ENCODE measurements at regions not wholly inside any gene's neighbourhood (a gene's known extent, or its start where the extent isn't known, plus 50 kb on each side); places are given as distances from the start of the nearest gene placed in this dataset.

DNA sequence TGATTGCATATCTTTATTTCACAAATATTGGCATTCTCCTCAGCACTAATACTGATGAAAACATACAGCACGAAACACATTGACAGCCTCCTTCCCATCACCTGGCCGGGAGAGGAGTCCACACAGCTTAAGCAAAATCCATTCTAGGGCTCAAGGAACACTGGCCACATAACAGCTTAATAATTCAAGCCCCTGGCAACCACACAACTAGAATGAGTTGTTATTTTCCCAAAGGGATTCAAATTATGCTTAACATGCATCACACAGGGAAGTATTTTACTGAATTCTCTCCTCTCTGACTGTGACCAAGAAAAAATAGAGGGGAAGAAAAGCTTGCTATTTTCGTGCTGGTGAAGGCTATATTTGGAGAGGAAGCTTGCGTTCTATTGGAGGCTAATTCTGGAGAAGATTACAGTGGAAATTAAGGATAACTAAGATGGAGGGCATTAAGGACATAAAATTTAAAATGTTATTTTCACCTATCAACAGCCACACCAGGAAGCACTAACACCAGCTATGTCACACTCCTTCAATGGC is 198.5 kb downstream of the ADGRG6 start:
- peak; percentile 27 for DNase-seq (ENCODE audit: low read depth, low spot score)

DNA sequence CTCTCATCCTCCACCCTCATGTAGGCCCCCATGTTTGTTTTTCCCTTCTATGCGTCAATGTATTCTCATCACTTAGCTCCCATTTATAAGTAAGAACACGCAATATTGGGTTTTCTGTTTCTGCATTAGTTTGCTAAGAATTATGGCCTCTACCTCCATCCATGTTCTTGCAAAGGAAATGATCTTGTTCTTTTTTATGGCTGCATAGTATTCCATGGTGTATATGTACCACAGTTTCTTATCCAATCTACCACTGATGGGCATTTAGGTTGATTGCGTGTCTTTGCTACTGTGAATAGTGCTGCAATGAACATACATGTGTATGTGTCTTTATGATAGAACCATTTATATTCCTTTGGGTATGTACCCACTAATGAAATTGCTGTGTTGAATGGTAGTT is 200.0 kb downstream of the ADGRG6 start:
- no peak for DNase-seq (ENCODE audit: low read depth, low spot score)

DNA sequence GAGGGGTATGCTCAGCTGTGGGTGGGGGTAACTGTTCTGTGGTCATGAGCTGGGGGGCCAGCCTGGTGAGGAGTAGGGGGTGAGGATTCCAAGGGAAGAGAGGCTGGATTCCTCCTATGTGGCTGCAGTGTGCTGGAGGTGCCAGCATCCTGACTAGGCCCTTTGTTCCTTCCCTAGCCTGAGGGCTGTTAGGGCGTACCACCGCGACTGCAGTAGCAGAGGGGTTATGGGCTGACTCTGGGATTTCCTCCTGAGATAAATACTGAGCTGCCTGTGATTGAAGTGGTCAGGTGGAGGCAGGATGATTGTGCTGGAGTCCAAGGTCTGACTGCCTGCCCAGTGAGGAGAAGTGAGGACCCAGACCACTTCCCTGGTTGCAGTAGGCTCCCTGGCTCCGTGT is 205.3 kb downstream of the ADGRG6 start:
- DNase-seq (ENCODE audit: low read depth, low spot score), result no peak

DNA sequence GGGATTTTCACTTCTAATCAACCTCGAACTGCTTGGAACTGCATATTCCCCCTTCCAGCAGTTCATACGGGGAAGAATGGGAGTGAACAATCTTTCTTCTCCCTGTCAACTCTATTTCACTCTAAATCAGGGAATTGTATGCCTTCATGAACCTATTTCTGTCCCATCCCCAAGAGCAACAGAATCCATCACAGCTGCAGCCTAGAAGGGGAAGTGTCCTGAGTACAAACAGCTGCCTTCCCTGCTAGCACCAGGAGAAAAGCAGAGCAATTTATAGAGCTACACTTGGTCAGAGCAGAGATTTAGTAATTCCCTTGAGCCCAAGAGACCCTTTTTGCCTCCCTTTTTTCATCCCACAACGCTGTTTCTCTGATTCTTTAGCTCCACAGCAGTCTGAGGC is 208.4 kb downstream of the ADGRG6 start:
- no peak for DNase-seq (ENCODE audit: low read depth, low spot score)

DNA sequence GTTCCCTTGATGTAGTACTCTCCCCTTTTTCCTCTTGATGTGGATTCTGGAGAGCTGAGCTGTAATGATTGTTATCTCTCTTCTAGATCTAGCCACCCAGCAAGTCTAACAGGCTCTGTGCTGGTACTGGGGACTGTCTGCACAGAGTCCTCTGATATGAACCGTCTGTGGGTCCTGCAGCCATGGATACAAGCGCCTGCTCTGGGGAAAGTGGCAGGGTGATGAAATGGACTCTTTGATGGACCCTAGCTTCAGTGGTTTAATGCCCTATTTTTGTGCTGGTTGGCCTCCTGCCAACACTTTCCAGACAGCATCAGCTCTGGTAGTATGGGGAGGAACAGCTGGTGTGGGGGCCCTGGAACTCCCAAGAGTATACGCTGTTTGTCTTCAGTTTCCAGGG is 216.3 kb downstream of the ADGRG6 start:
- DNase-seq (ENCODE audit: low read depth, low spot score), result no peak

DNA sequence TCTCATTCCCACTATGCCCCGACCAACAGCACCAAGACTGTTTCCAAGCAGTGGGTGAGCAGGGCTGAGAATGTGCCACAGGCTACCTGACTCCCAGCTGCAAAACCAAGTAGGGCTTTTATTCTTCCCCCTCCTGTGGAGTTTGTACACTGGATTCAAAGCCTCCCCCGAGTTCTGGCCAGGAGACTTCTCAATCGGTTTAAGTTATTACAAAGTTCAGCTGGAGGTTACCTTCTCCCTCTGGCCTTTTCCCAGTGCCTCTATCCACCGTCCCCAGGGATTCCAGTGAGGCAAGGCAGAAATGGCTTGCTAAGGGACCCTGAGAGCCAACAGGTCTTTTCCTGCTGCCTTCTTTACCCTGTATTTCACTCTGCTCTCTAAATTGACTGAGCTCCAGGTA is 217.0 kb downstream of the ADGRG6 start:
- no peak for DNase-seq (ENCODE audit: low read depth, low spot score)

DNA sequence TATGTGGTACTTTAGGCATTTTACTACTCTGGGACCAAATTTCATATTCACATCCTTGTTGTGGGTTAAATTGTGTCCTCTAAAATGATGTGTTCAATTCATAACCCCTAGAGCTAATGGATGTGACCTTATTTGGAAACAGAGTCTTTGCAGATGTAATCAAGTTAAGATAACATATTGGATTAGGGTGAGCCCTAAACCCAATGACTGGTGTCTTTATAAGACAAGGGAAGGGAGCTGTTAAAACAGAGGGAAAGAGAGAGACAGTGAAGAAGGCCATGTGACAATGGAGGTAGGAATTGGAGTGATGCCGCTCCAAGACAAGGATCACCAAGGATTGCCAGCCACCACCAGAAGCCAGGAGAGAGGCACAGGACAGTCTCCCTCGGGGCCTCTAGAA is 220.0 kb downstream of the ADGRG6 start:
- DNase-seq (ENCODE audit: low read depth, low spot score), result no peak

DNA sequence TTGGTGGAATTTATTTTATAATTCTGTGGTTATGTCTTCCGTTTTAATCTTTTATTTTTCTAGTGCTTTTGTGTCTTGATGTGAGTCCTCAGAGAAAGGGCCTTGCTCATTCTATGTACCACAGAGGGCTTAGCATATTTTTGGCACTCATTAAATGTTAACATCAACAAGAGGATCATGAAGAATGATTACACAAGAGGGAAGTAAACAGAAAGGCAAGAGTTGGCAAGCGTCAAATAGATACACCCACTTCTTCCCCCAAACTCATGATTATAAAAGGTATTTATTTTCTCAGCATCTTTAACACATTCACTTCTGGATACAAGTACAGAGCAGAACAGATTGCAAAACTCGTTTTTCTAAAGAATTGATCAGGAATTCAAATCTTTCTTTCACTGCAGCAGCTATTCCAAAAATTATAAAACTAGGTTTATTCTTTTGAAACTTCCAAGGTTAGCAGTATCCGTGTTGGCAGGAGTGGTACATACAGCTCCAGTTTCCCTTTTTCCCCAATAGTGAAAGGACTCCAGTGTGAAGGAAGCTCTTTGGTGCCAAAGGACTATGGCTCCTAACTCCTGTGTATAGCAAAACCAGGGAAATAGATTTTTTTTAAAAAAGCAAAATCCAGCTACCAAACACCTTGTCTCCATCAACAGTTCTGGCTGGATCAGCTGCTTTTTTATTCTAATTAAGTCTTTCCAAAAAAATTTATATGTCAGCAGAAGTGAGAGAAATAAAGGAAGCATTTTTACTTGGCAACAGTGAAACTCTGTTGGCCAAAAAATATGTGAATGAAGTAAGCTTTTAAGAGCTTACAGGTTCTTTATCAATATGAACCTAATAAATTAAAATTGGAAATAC is 221.9 kb downstream of the ADGRG6 start:
- DNase-seq (ENCODE audit: low read depth, low spot score), result peak; percentile 22

DNA sequence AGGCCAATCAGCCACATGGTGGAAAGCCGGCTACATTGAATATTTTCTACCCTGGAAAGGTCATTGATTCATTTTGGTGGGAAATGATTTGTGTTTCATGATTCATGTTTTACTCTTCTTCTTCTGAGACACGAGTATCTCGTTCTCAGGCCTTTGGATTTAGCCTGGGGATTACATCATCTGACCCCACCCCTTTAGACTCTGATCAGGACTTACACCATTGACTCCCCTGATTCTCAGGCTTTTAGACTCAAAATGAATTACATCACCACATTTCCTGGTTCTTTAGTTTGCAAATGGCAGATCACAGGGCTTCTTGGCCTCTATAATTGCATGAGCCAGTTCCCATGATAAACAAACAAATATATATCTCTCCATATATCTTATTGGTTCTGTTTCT is 228.8 kb downstream of the ADGRG6 start:
- DNase-seq (ENCODE audit: low read depth, low spot score), result no peak

DNA sequence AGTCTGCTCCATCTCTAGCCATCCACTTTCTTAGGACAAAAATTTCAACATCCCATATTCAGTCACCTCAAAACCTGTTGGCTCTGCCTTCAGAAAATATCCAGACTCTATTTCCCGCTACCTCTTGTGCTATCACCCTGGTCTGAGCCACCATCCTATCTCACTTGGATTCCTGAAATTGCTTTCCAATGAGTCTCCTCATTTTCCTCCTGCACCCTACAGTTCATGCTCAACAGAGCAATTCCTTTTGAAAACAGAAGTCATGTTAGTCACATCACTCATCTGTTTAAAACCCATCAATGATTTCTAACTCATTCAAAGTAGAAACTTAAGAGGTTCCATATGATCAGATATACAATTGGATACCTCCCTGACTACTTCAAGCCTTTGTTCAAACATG is 229.9 kb downstream of the ADGRG6 start:
- peak; percentile 63 for DNase-seq (ENCODE audit: low read depth, low spot score)

DNA sequence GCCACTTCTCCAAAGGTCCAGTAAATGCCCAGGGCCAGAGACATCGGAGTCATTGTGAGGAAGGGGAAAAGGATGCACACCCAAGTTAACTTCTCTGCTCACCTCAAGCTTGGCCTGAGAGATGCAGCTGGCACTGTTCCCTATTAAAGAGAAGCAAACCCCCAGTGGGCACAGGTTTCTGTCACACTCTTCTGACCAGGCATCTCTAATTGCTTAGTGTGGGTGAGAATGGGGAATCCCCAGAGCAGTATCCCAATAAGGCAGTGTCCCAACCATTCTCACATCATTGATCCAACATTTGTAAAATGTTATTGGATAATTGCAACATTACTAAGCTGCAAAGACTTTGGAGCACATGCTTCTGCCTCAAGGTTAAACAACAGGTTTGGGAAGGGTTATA is 232.3 kb downstream of the ADGRG6 start:
- DNase-seq (ENCODE audit: low read depth, low spot score), result no peak

DNA sequence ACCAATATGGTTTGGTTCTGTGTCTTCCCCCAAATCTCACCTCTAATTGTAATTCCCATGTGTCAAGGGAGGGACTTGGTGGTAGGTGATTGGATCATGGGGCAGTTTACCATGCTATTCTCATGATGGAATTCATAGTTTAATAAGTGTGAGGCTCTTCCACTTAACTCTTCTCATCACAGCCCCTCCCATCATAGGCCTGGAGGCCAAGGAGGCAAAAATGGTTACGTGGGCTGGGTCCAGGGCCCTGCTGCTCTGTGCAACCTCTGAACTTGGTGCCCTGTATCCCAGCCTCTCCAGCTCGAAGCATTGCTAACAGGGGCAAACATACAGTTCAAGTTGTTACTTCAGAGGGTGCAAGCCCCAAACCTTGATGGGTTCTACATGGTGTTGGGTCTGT is 232.7 kb downstream of the ADGRG6 start:
- no peak for DNase-seq (ENCODE audit: low read depth, low spot score)

DNA sequence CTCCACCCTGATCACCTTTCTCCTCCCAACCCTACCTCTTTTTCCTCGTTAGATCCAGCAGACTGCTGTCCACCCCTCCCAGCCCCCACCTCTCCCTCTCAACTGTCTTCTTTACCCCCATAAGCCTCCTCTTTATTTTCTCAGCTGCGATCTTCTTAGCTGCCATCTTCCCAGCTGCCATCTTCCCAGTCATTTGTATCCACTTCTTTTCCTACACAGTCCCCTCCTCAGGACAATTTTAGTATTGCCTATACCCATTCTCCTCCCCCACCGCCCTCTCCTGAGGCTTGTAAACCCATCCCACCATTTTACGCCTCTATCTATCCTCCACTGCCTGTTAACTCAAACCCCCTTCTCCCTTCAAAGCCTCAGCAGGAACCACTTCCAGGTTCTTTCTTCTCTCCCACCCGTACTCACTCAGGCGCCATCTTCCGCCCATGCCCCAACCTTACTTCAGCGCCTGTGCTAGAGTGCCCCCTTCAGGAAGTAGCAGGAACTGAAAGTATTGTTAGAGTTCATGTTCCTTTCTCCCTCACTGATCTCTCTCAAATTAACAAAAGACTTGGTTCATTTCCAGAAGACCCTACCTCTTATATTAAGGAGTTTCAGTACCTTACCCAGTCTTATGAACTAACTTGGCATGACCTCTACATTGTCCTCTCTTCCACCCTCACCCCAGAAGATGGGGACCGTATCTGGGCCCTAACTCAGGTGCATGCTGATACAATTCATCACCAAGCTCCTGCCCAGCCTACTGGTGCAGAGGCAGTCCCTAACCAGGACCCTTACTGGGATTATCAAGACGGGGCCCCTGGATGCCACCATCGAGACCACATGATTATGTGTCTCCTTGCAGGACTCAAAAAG is 236.0 kb downstream of the ADGRG6 start:
- DNase-seq (ENCODE audit: low read depth, low spot score), result no peak

DNA sequence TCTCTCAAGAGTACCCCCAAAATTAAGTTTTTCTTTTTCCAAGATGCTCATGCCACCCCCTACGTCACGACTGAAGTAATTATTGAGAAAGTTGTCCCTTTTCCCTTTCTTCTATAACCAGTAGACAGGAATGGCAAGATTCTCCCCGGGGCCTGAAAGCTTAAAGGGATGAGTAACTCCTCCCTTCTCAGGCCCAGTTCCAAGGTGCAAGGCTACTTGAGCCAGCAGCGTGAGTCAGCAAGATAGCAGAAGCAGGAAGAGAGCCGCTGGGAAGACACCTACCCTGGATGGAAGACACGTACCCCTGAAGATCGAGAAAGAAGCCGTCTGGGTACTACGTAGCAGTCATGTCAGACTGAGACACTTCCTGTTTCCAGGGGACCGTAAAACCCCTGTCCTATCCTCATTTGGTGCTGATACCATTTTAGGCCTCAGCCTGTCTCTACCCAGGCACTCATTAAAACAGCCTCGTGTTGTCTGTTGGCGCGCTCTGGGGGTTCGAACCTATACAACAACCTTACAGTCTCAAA is 241.0 kb downstream of the ADGRG6 start:
- DNase-seq (ENCODE audit: low read depth, low spot score), result peak; percentile 44

DNA sequence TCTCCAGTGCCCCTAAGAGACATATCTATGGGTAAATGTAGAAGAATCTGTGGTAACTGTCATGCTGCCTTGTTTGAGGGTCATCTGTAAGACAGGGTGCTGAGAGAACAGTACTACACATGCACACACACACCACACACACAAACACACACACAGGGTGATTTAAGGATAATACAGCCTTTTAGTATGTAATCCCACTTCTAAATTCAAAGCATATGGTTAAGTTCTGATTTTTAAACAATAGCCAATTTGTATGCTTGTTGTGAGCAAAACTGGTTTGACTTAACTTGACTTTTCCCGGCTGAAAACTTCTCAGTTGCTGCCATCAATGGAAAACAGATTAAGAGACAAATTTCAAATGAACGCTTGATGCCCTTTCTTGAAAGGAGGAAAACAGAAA is 241.8 kb downstream of the ADGRG6 start:
- no peak for DNase-seq (ENCODE audit: low read depth, low spot score)

DNA sequence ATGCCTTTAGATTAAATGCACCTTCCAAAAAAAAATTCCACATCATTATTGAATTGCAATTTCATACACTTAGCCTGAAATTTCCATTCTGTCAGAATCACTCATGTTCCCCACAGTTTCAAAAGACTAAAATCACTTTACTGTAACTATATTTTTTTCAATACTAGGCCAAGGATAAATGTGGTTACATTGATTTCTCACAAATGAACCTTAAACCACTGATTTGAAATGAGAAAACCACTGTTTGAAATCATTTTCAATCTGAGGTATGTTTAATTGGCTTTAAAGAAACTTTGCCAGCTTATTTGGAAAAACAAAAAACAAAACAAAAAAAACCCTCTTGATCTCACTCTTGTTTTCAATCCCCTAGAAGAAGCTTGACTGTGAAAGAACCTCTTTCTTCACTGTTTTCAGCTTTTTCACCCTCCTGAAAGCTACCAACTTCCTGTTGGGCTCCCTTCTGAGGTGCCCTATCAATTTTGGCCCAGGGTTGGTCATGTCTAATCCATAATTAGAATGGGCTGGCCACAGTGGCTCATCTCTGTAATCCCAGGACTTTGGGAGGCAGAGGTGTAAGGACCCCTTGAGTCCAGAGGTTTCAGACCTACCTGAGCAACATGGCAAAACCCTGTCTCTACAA is 242.5 kb downstream of the ADGRG6 start:
- no peak for DNase-seq (ENCODE audit: low read depth, low spot score)

DNA sequence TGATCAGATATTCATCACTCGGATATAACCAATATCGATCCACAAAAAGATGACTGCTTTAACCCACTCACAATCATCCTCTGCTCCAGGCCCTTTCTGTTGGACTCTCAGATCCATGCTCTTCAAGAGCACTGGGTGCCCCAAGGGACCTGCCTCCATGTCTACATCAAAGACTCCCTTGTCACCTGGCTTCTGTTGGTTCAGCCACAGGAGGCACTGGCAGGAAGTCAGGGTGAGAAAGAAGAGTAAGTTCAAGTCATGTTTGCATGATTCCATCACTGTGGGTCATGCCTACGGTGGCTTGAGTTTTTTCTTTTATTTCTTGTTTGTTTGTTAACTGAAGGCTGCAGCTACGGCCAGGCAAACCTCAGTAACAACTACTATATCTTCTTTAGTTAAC is 243.3 kb downstream of the ADGRG6 start:
- no peak for DNase-seq (ENCODE audit: low read depth, low spot score)

DNA sequence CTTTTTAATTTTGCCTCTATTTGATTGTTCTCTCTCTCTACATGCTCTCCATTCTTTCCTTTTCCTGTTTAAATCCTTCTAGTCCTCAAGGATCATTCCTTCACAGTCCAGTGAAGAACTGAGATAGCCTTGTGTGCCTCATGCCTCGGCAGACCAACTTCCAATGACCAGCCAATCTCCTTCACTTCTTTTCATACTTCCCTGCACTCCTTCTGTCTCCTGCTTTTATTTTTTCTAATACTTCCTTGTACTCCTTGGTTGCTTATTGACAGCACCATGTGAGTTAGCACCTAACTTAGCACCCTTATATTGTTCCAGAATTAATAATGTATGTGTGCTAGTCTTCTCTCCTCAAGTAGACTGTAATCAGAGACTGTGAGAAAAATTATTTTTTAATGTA is 246.8 kb downstream of the ADGRG6 start:
- no peak for DNase-seq (ENCODE audit: low read depth, low spot score)

DNA sequence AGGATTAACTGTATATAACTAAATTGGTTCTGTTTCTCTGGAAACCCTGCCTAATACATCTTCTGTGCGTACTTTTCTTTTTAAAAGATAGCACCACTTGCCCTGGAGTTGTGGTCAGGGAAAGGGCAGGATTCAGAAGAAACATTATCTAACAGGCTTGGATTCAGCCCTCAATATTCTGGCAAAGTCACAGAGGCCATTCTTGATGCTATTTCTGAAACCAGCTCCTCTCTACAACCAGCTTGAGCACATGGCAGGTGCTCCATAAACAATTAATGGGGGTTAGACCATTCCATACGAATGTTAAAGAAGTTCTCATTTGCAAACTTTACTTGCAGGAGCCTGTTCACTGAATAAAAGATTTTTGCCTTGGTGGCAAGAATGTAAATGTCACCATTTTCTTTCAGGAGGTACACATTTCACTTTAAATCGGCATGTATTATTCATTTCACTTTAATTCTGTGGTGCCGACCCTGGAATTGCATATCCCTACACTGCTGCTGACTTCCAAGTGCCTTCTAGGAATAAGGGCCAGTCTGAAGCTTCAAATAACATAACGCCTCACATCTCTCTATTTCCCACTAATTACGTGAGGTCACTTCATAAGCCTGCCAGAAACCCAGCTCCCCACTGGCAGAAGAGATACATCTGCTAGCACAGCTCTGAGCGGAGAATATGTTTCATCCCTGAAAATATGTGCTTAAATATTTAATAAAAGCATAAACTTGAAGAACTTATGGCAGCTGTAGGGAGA is 248.7 kb downstream of the ADGRG6 start:
- DNase-seq (ENCODE audit: low read depth, low spot score), result no peak

DNA sequence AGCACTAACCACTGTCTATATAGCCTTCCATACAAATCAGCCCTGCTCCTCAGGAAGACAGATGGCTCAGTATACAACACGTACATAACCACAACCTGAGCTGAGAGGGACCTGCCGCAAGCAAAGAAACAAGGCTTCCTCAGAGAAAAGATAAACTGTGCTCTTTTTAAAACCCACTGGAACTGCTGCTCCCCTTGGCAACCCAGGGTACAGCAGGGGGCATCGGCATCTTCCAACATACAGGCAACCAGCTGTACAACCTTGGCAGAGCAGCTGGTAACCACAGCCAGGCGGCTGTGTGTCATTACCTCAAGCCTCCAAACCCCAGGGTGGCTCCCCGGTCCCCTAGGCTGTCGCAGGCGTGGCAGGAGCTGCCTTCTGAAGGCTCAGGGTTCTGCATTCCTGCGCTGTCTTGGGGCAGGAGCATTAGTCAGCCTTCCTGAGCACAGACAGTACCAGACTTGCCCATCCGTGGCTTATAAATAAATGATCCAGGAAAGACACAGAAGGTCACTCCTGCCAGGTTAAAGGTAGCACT is 249.5 kb downstream of the ADGRG6 start:
- DNase-seq (ENCODE audit: low read depth, low spot score), result peak; percentile 54

DNA sequence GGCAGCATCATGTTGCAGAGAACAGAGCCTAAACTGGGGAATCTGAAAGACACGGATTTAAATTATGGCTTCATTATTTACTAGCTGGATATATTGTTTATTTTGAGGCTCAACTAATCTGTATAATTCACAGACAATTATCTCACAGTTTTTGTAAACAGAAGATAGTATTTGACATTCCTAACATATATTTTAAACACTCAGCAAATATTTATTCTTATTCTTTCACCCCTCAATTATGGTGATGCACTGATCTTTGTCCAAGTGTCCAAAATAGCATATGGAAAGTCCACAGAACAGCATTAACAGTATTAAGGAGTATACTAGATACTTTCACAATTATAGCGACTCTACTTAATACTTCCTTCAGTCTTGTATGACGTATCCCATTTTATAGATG is 257.0 kb downstream of the ADGRG6 start:
- DNase-seq (ENCODE audit: low read depth, low spot score), result no peak

Measured in astrocyte of the hippocampus (primary cell).